H9 (cell line): ENCODE measurements at regions not wholly inside any gene's neighbourhood (a gene's known extent, or its start where the extent isn't known, plus 50 kb on each side); places are given as distances from the start of the nearest gene placed in this dataset.

Experiments used
- DNase-seq: peaks from one replicate; pipeline ENCODE4 v3.0.0-alpha.2; 2017
- H2AFZ ChIP-seq: one replicate; pipeline ENCODE4 v1.6.1; 2013; ENCODE audit warnings: mild to moderate bottlenecking, low read length, control low read depth, moderate library complexity
- H2AK5ac ChIP-seq: 2 replicates; pipeline ENCODE4 v1.6.1; 2013; ENCODE audit warnings: low read length, control low read depth, mixed read lengths; ENCODE audit not compliant: insufficient read length
- H2BK120ac ChIP-seq: one replicate; pipeline ENCODE4 v1.6.1; 2013; ENCODE audit warnings: low read depth, mild to moderate bottlenecking, low read length, control low read depth, inconsistent platforms; ENCODE audit not compliant: poor library complexity, severe bottlenecking
- H2BK12ac ChIP-seq: 2 replicates; pipeline ENCODE4 v1.6.1; 2013; ENCODE audit warnings: low read length, control low read depth, mixed read lengths, low read depth; ENCODE audit not compliant: insufficient read length
- H2BK15ac ChIP-seq: 2 replicates; pipeline ENCODE4 v1.6.1; 2013; ENCODE audit warnings: low read depth, low read length, control low read depth
- H2BK20ac ChIP-seq: one replicate; pipeline ENCODE4 v1.6.1; 2013; ENCODE audit warnings: low read depth, mild to moderate bottlenecking, low read length, control low read depth, inconsistent platforms; ENCODE audit not compliant: poor library complexity, severe bottlenecking
- H2BK5ac ChIP-seq: 2 replicates; pipeline ENCODE4 v1.6.1; 2013; ENCODE audit warnings: low read length, control low read depth, mixed read lengths; ENCODE audit not compliant: insufficient read length
- H3K14ac ChIP-seq: 2 replicates; pipeline ENCODE4 v1.6.1; 2013; ENCODE audit warnings: low read length, control low read depth; ENCODE audit not compliant: insufficient read depth
- H3K18ac ChIP-seq: 2 replicates; pipeline ENCODE4 v1.6.1; 2013; ENCODE audit warnings: low read depth, mild to moderate bottlenecking, mixed read lengths, low read length, control low read depth; ENCODE audit not compliant: insufficient read length
- H3K23ac ChIP-seq: 2 replicates; pipeline ENCODE4 v1.6.1; 2013; ENCODE audit warnings: low read length, control low read depth, mixed read lengths, low read depth; ENCODE audit not compliant: insufficient read length
- H3K23me2 ChIP-seq: 2 replicates; pipeline ENCODE4 v1.6.1; 2013; ENCODE audit warnings: low read depth, mild to moderate bottlenecking, mixed read lengths, low read length, control low read depth; ENCODE audit not compliant: insufficient read length, poor library complexity, severe bottlenecking
- H3K27ac ChIP-seq: 2 replicates; pipeline ENCODE4 v1.5.1; 2013; ENCODE audit warnings: low read length, control low read depth, mixed read lengths, low read depth; ENCODE audit not compliant: insufficient read length
- H3K27me3 ChIP-seq: 2 replicates; pipeline ENCODE4 v1.6.1; 2013; ENCODE audit warnings: low read length, control low read depth, inconsistent platforms; ENCODE audit not compliant: insufficient read depth
- H3K4ac ChIP-seq: 2 replicates; pipeline ENCODE4 v1.6.1; 2013; ENCODE audit warnings: low read depth, mild to moderate bottlenecking, control low read depth, inconsistent platforms, low read length, moderate library complexity
- H3K4me1 ChIP-seq: 2 replicates; pipeline ENCODE4 v1.6.1; 2013; ENCODE audit warnings: low read length, control low read depth, inconsistent platforms; ENCODE audit not compliant: insufficient read depth
- H3K4me2 ChIP-seq: 2 replicates; pipeline ENCODE4 v1.6.1; 2013; ENCODE audit warnings: low read length, control low read depth, mixed read lengths; ENCODE audit not compliant: insufficient read length, insufficient read depth
- H3K56ac ChIP-seq: 2 replicates; pipeline ENCODE4 v1.6.1; 2013; ENCODE audit warnings: low read depth, mild to moderate bottlenecking, mixed read lengths, low read length, control low read depth; ENCODE audit not compliant: insufficient read length
- H3K79me1 ChIP-seq: 2 replicates; pipeline ENCODE4 v1.6.1; 2013; ENCODE audit warnings: low read depth, mild to moderate bottlenecking, moderate library complexity, low read length, control low read depth, inconsistent platforms; ENCODE audit not compliant: insufficient read depth, poor library complexity, severe bottlenecking
- H3K79me2 ChIP-seq: 2 replicates; pipeline ENCODE4 v1.6.1; 2013; ENCODE audit warnings: low read length, control low read depth, inconsistent platforms; ENCODE audit not compliant: insufficient read depth
- H3K9ac ChIP-seq: 2 replicates; pipeline ENCODE4 v1.6.1; 2013; ENCODE audit warnings: low read length, control low read depth, mixed read lengths; ENCODE audit not compliant: insufficient read length; ENCODE audit errors: extremely low read depth
- H3K9me3 ChIP-seq: one replicate; pipeline ENCODE4 v1.6.1; 2013; ENCODE audit warnings: low read depth, low read length, inconsistent platforms; ENCODE audit not compliant: control insufficient read depth
- H3T11ph ChIP-seq: one replicate; pipeline ENCODE4 v1.6.1; 2013; ENCODE audit warnings: mild to moderate bottlenecking, low read length, control low read depth, inconsistent platforms
- H4K20me1 ChIP-seq: one replicate; pipeline ENCODE4 v1.6.1; 2013; ENCODE audit not compliant: control insufficient read depth, insufficient read length, insufficient read depth
- H4K5ac ChIP-seq: 2 replicates; pipeline ENCODE4 v1.6.1; 2013; ENCODE audit warnings: low read depth, mild to moderate bottlenecking, mixed read lengths, low read length, control low read depth; ENCODE audit not compliant: insufficient read length
- H4K8ac ChIP-seq: replicated peaks from 2 replicates; pipeline ENCODE4 v1.6.1; 2013; ENCODE audit warnings: low read length, control low read depth, mixed read lengths, low read depth; ENCODE audit not compliant: insufficient read length
- H4K91ac ChIP-seq: 2 replicates; pipeline ENCODE4 v1.6.1; 2013; ENCODE audit warnings: low read depth, mild to moderate bottlenecking, moderate library complexity, mixed read lengths, low read length, control low read depth; ENCODE audit not compliant: insufficient read length
- H3K27ac Mint-ChIP-seq, 3 experiments: 2 replicates in 2 of 3; 3 replicates in 1 of 3; pipeline ENCODE4 v1.8.0; 2020 to 2021; ENCODE audit warnings: mixed read lengths in 3 of 3, mild to moderate bottlenecking in 1 of 3, moderate library complexity in 1 of 3
- H3K27me3 Mint-ChIP-seq: 2 replicates; pipeline ENCODE4 v1.8.0; 2021; ENCODE audit warnings: low read depth, mild to moderate bottlenecking, moderate library complexity, mixed read lengths
- H3K36me3 Mint-ChIP-seq, 3 experiments: 2 replicates in 2 of 3; 3 replicates in 1 of 3; pipeline ENCODE4 v1.8.0; 2020 to 2021; ENCODE audit warnings: low read depth in 3 of 3, mixed read lengths in 3 of 3; ENCODE audit not compliant: insufficient read depth in 1 of 3
- H3K4me1 Mint-ChIP-seq, 2 experiments: 2 replicates each; pipeline ENCODE4 v1.8.0; 2020; ENCODE audit warnings: mixed read lengths in 2 of 2
- H3K4me3 Mint-ChIP-seq, 2 experiments: 2 replicates in 1 of 2; 3 replicates in 1 of 2; pipeline ENCODE4 v1.8.0; 2020 to 2021; ENCODE audit warnings: mild to moderate bottlenecking in 2 of 2, mixed read lengths in 2 of 2, moderate library complexity in 1 of 2
- H3K9me3 Mint-ChIP-seq, 2 experiments: 2 replicates in 1 of 2; 3 replicates in 1 of 2; pipeline ENCODE4 v1.8.0; 2020; ENCODE audit warnings: mild to moderate bottlenecking in 2 of 2, mixed read lengths in 2 of 2, moderate library complexity in 1 of 2
- CTCF ChIP-seq: fragments of 200-600 bp; sonication (generic); conservative IDR thresholded peaks from 3 replicates; pipeline ENCODE4 v1.8.0; 2021; ENCODE audit warnings: antibody characterized with exemption, mild to moderate bottlenecking
- WGBS: extraction: QIAGEN DNeasy Blood & Tissue Kit; methylation state at CpG from one replicate; pipeline ENCODE4 v1.1.7; 2013; ENCODE audit warnings: missing lambda C conversion rate, low lambda C conversion rate, mixed read lengths; ENCODE audit not compliant: insufficient read length; ENCODE audit errors: extremely low coverage; 5-methylcytosine and 5-hydroxymethylcytosine counted together

- Histone ChIP-seq H3K14ac (no peak overlapping the region), H3K9me3 (no peaks in the 10 kb centered on the region), H2AK5ac (no peak overlapping the region), H2BK20ac (no peak overlapping the region), H3K4me1 (no peaks in the 10 kb centered on the region), H2BK12ac (no peak overlapping the region), H4K20me1 (no peaks in the 10 kb centered on the region), H3K18ac (no peak overlapping the region), H2AFZ (no peak overlapping the region), H4K91ac (no peak overlapping the region), H2BK15ac (no peak overlapping the region), H3K79me2 (no peaks in the 10 kb centered on the region), H3K27ac (no peak overlapping the region), H3K27me3 (no peaks in the 10 kb centered on the region), H4K5ac (no peak overlapping the region), H3K23me2 (no peaks in the 10 kb centered on the region), H3K23ac (no peak overlapping the region), H2BK5ac (no peak overlapping the region), H3K9ac (no peak overlapping the region), H3T11ph (no peak overlapping the region), H2BK120ac (no peak overlapping the region), H3K56ac (no peak overlapping the region), H3K4me2 (no peak overlapping the region), H4K8ac (no peak overlapping the region), H3K79me1 (no peaks in the 10 kb centered on the region), H3K4ac (no peak overlapping the region)
- no peak for TF ChIP-seq CTCF
- H3K4me1 Mint-ChIP-seq, result no peaks in the 10 kb centered on the region
- no peak for DNase-seq
- no CpG with 5 or more reads among the region's 7 CpGs for WGBS
- H3K27ac Mint-ChIP-seq, result no peak overlapping the region
- no peaks in the 10 kb centered on the region for H3K36me3 Mint-ChIP-seq
- H3K4me3 Mint-ChIP-seq, result no peak overlapping the region
- peaks cover 0 to 2% of the 10 kb centered on the region in 2 experiments; a peak in 1 of 5 replicates for H3K9me3 Mint-ChIP-seq
- no peaks in the 10 kb centered on the region for H3K27me3 Mint-ChIP-seq
Measured at GRCh38 chr11:109885006-109885405, 208.2 kb upstream of the ZC3H12C start.
